NCI-H748 (cell line): ENCODE measurements at regions not wholly inside any gene's neighbourhood (a gene's known extent, or its start where the extent isn't known, plus 50 kb on each side); places are given as distances from the start of the nearest gene placed in this dataset.
A peak's percentile ranks its signal among the peaks of the same experiment; 100 is the strongest.
"Not testable (repeated sequence)": the region's sequence is repeated elsewhere in the genome, so short reads cannot be mapped to it uniquely, and the experiment has no call there.

Experiments
- DNase-seq: peaks from one replicate; lab custom pipeline; 2025; ENCODE audit not compliant: unreplicated experiment; lab: John Stamatoyannopoulos, UW

- DNase-seq, result no peak
Observed at GRCh38 chr3:86794361-86795065, 196.4 kb downstream of the VGLL3 start.

GRCh38 chr3:86793786-86794185, 197.2 kb downstream of the VGLL3 start:
- DNase-seq, result no peak

GRCh38 chr3:86792316-86792715, 198.6 kb downstream of the VGLL3 start:
- DNase-seq, result no peak

- DNase-seq, result no peak
Observed at GRCh38 chr3:86790884-86791549, 199.9 kb downstream of the VGLL3 start.

GRCh38 chr3:86788371-86788770, 202.6 kb downstream of the VGLL3 start:
- DNase-seq, result no peak

- DNase-seq, result no peak
Observed at GRCh38 chr3:86787091-86787490, 203.9 kb downstream of the VGLL3 start.

- no peak for DNase-seq
Observed at GRCh38 chr3:86785386-86785785, 205.6 kb downstream of the VGLL3 start.

- DNase-seq, result no peak
Observed at GRCh38 chr3:86782866-86783265, 208.1 kb downstream of the VGLL3 start.

- DNase-seq, result no peak
Observed at GRCh38 chr3:86782286-86782685, 208.7 kb downstream of the VGLL3 start.

GRCh38 chr3:86774082-86774691, 216.8 kb downstream of the VGLL3 start:
- DNase-seq, result peak; percentile 39

GRCh38 chr3:86772699-86773098, 218.2 kb downstream of the VGLL3 start:
- no peak for DNase-seq

- DNase-seq, result no peak
Observed at GRCh38 chr3:86771741-86772512, 219.0 kb downstream of the VGLL3 start.

- DNase-seq, result no peak
Observed at GRCh38 chr3:86766331-86766730, 224.6 kb downstream of the VGLL3 start.

GRCh38 chr3:86757322-86758179, 233.4 kb downstream of the VGLL3 start:
- not testable (repeated sequence) for DNase-seq

- DNase-seq, result no peak
Observed at GRCh38 chr3:86748015-86748414, 242.9 kb downstream of the VGLL3 start.

- DNase-seq, result peak; percentile 1
Observed at GRCh38 chr3:86744051-86744450, 246.9 kb downstream of the VGLL3 start.

GRCh38 chr3:86743233-86743632, 247.7 kb downstream of the VGLL3 start:
- no peak for DNase-seq

- DNase-seq, result no peak
Observed at GRCh38 chr3:86740751-86741150, 250.2 kb downstream of the VGLL3 start.

GRCh38 chr3:86739244-86739643, 251.7 kb downstream of the VGLL3 start:
- DNase-seq, result no peak

- DNase-seq, result no peak
Observed at GRCh38 chr3:86738684-86739083, 252.3 kb downstream of the VGLL3 start.

- no peak for DNase-seq
Observed at GRCh38 chr3:86737517-86737916, 253.4 kb downstream of the VGLL3 start.
